ENCODE measurements at regions not wholly inside any gene's neighbourhood (a gene's known extent, or its start where the extent isn't known, plus 50 kb on each side); places are given as distances from the start of the nearest gene placed in this dataset.

DNA sequence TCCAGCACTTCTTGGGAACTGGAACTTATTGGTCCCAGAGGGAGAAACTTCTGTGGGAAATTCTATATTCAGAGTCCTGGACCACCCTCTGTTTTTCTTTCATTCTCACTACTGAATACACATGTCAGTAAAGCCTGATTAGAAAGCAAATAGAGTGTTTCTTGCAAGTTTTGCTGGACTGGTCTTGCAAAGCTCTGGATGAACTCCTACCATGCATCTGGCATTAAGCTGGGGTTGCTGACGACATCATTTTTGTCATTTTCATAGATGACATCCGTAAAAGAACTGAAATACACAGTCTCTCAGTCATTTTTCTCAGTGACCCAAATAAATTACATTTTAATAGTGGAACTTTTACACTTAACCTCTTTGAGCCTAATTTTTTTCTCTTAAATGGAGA is 283.2 kb downstream of the DMAC1 start:
- no peak for FAIRE-seq
- no peak overlapping the region for H4K91ac ChIP-seq (replicated peaks; ENCODE audit: insufficient read length, low read length)
- H3K36me3 ChIP-seq (ENCODE audit: control insufficient read depth in 2 of 4, insufficient read depth in 4 of 4, low read length in 3 of 4), result no peaks in the 10 kb centered on the region
- no peak overlapping the region for H2BK15ac ChIP-seq (ENCODE audit: low read length)
- H3K56ac ChIP-seq (replicated peaks; ENCODE audit: insufficient read length, low read depth, low read length), result no peak overlapping the region
- TF ChIP-seq NANOG (IDR thresholded peaks at IDR 0.05; ENCODE audit: insufficient read depth, low read depth, low read length, poor library complexity, severe bottlenecking), result no peak
- no peak for TF ChIP-seq CBX5 (IDR thresholded peaks at IDR 0.05; ENCODE audit: low read depth, low read length)
- TF ChIP-seq PHF8 (conservative IDR thresholded peaks at IDR 0.05; ENCODE audit: low read depth, low read length), result no peak
- no peak for TF ChIP-seq BCL11A (IDR thresholded peaks at IDR 0.05; ENCODE audit: low read depth in 2 of 2, low read length in 2 of 2)
- no peak for TF ChIP-seq RAD21 (IDR thresholded peaks at IDR 0.05 in 1 of 2, conservative IDR thresholded peaks at IDR 0.05 in 1 of 2; ENCODE audit: low read depth in 2 of 2, low read length in 2 of 2)
- TF ChIP-seq, protein P1, sequence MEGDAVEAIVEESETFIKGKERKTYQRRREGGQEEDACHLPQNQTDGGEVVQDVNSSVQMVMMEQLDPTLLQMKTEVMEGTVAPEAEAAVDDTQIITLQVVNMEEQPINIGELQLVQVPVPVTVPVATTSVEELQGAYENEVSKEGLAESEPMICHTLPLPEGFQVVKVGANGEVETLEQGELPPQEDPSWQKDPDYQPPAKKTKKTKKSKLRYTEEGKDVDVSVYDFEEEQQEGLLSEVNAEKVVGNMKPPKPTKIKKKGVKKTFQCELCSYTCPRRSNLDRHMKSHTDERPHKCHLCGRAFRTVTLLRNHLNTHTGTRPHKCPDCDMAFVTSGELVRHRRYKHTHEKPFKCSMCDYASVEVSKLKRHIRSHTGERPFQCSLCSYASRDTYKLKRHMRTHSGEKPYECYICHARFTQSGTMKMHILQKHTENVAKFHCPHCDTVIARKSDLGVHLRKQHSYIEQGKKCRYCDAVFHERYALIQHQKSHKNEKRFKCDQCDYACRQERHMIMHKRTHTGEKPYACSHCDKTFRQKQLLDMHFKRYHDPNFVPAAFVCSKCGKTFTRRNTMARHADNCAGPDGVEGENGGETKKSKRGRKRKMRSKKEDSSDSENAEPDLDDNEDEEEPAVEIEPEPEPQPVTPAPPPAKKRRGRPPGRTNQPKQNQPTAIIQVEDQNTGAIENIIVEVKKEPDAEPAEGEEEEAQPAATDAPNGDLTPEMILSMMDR (IDR thresholded peaks at IDR 0.05; ENCODE audit: control extremely low read depth in 1 of 3, insufficient read depth in 1 of 3, low read depth in 1 of 3, low read length in 3 of 3), result no peak
- no peak for TF ChIP-seq MAFK (IDR thresholded peaks at IDR 0.05; ENCODE audit: low read depth, low read length)
- no peak for TF ChIP-seq POU5F1 (IDR thresholded peaks at IDR 0.05; ENCODE audit: low read depth, low read length)
- no peak for DNase-seq (ENCODE audit: low read depth in 1 of 2, low spot score in 2 of 2)
- no peak overlapping the region for H2AFZ ChIP-seq (ENCODE audit: low read length)
- no peak overlapping the region for H4K8ac ChIP-seq (ENCODE audit: extremely low read depth, insufficient read depth, low read length)
- H3K18ac ChIP-seq (ENCODE audit: extremely low read depth, low read length), result no peak overlapping the region
- H3K4me2 ChIP-seq (ENCODE audit: insufficient read depth in 1 of 2, low read depth in 2 of 2, low read length in 2 of 2), result no peak overlapping the region
- no peak overlapping the region for H3K4me3 ChIP-seq (ENCODE audit: extremely low read depth in 1 of 4, insufficient read depth in 2 of 4, low read depth in 3 of 4, low read length in 4 of 4)
- H3K14ac ChIP-seq (ENCODE audit: insufficient read length), result no peak overlapping the region
- no peaks in the 10 kb centered on the region for H3K79me1 ChIP-seq (ENCODE audit: low read depth, low read length)
- no peaks in the 10 kb centered on the region for H3K4me1 ChIP-seq (replicated peaks in 1 of 4; ENCODE audit: control insufficient read depth in 3 of 4, insufficient read depth in 4 of 4, low read length in 3 of 4)
- ChIA-PET POLR2A (ENCODE audit: partially characterized antibody) (no interaction called here), CTCF (ENCODE audit: partially characterized antibody) (interaction anchor here (1.1 kb wide), 1 partner anchor 158 kb away, joined by 4 read pairs; no protein-coding TSS in a partner anchor)
- H3K23me2 ChIP-seq (ENCODE audit: low read depth, low read length), result no peaks in the 10 kb centered on the region
- H3K27ac ChIP-seq (ENCODE audit: low read depth, low read length), result no peak overlapping the region
- H3K27me3 ChIP-seq (replicated peaks in 1 of 4; ENCODE audit: control insufficient read depth in 3 of 4, extremely low read depth in 1 of 4, insufficient read depth in 3 of 4, low read length in 3 of 4), result no peaks in the 10 kb centered on the region
- H3K9ac ChIP-seq (replicated peaks in 1 of 4; ENCODE audit: extremely low read depth in 1 of 4, low read depth in 3 of 4, low read length in 3 of 4), result no peak overlapping the region
- no peak overlapping the region for H2BK120ac ChIP-seq (replicated peaks; ENCODE audit: low read depth, low read length)
- H2BK5ac ChIP-seq (ENCODE audit: low read depth, low read length), result no peak overlapping the region
- WGBS, 2 experiments (ENCODE audit: extremely low coverage in 1 of 2, insufficient coverage in 1 of 2, insufficient read length in 1 of 2, insufficient replicate concordance in 2 of 2, low coverage in 1 of 2, low lambda C conversion rate in 2 of 2, missing lambda C conversion rate in 1 of 2), result 95% methylated on average over 2 of the region's 2 CpGs; no CpG with 5 or more reads in 1 of the 2 experiments
- H3K9me3 ChIP-seq (ENCODE audit: insufficient read depth in 2 of 2, low read depth in 1 of 2, low read length in 1 of 2), result no peaks in the 10 kb centered on the region
- no peak overlapping the region for H2BK12ac ChIP-seq (ENCODE audit: low read depth, low read length)
- no peak overlapping the region for H3K4ac ChIP-seq (replicated peaks; ENCODE audit: insufficient read length, low read depth, low read length)
- H4K5ac ChIP-seq (ENCODE audit: insufficient read length, low read depth, low read length), result no peak overlapping the region
- H3K79me2 ChIP-seq (ENCODE audit: control insufficient read depth in 1 of 2, insufficient read depth in 2 of 2, low read length in 2 of 2), result no peaks in the 10 kb centered on the region
- no peak overlapping the region for H2AK5ac ChIP-seq (ENCODE audit: low read depth, low read length)
- H4K20me1 ChIP-seq (replicated peaks in 1 of 2; ENCODE audit: control insufficient read depth in 1 of 2, insufficient read depth in 2 of 2, low read length in 2 of 2), result no peaks in the 10 kb centered on the region
- H2BK20ac ChIP-seq (ENCODE audit: low read length), result no peak overlapping the region
- H3K23ac ChIP-seq (ENCODE audit: insufficient read length), result no peak overlapping the region

All from H1 (cell line).